HG02981 (cell line): ENCODE measurements at regions not wholly inside any gene's neighbourhood (a gene's known extent, or its start where the extent isn't known, plus 50 kb on each side); places are given as distances from the start of the nearest gene placed in this dataset.
A peak's percentile ranks its signal among the peaks of the same experiment; 100 is the strongest.
"Not testable (repeated sequence)": the region's sequence is repeated elsewhere in the genome, so short reads cannot be mapped to it uniquely, and the experiment has no call there.

Experiments
- ATAC-seq: cut with Tn5 transposase; IDR thresholded peaks from one replicate; pipeline ENCODE4 v1.9.1; 2021; ENCODE audit warnings: mild to moderate bottlenecking, moderate library complexity; ENCODE audit not compliant: unreplicated experiment

- no peak for ATAC-seq
Observed at GRCh38 chr9:90521811-90522570, 120.6 kb downstream of the DIRAS2 start.

GRCh38 chr9:90523958-90524357 lies 118.7 kb downstream of the DIRAS2 start:
- no peak for ATAC-seq

- no peak for ATAC-seq
Observed at GRCh38 chr9:90526386-90526785, 116.2 kb downstream of the DIRAS2 start.

GRCh38 chr9:90536094-90536493 lies 106.5 kb downstream of the DIRAS2 start:
- not testable (repeated sequence) for ATAC-seq

GRCh38 chr9:90538566-90538965 lies 104.1 kb downstream of the DIRAS2 start:
- ATAC-seq, result no peak

GRCh38 chr9:90539286-90539685 lies 103.3 kb downstream of the DIRAS2 start:
- no peak for ATAC-seq

GRCh38 chr9:90540734-90541133 lies 101.9 kb downstream of the DIRAS2 start:
- ATAC-seq, result no peak

- no peak for ATAC-seq
Observed at GRCh38 chr9:90544488-90544887, 98.1 kb downstream of the DIRAS2 start.

- ATAC-seq, result no peak
Observed at GRCh38 chr9:90546200-90546599, 96.4 kb downstream of the DIRAS2 start.

GRCh38 chr9:90547896-90548295 lies 94.7 kb downstream of the DIRAS2 start:
- ATAC-seq, result no peak

- peak; percentile 51 for ATAC-seq
Observed at GRCh38 chr9:90552317-90552716, 90.3 kb downstream of the DIRAS2 start.

GRCh38 chr9:90555351-90556057 lies 87.1 kb downstream of the DIRAS2 start:
- ATAC-seq, result no peak

GRCh38 chr9:90556897-90557675 lies 85.5 kb downstream of the DIRAS2 start:
- ATAC-seq, result no peak

- ATAC-seq, result no peak
Observed at GRCh38 chr9:90559075-90560073, 83.2 kb downstream of the DIRAS2 start.
